ENCODE measurements at regions not wholly inside any gene's neighbourhood (a gene's known extent, or its start where the extent isn't known, plus 50 kb on each side); places are given as distances from the start of the nearest gene placed in this dataset.

DNA sequence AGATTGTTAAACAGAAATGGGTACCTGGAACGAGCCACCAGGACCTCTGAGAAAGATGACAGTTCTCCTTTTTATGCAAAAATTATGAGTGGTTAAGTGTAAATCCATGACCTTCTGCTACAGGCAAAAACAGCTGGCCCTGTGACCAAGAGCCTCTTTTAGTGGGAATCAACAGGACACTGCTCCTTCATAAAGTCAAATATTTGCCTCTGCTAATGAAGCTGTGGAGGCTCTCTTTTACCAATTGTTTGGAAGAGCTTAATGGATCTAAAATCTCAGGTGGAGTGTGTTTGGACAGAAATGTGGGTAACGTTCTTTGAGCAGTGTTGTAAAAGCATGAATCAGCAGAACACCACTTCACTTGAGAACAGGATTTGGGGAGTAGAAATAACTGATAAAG is 117.5 kb upstream of the PCSK2 start:
- no peak for DNase-seq (ENCODE audit: low read depth)

DNA sequence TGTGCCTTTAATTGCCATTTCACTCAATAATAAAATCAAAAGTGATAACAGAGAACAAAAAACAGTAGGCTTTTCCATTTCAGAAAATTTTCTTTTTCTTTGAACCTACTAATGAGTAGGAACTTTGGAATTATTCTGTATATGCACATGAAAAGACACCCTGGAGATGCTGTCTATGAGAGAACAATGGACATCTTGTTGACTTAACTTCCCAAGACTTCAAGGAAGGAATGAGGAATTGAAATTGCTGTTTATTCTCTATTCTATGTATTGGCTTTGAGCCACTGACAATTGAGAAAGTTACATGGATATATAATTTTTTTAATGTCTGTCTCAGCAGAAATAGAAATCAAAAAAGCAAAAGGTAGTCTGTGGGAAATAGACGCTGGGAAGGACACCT is 98.6 kb upstream of the PCSK2 start:
- no peak for DNase-seq (ENCODE audit: low read depth)

DNA sequence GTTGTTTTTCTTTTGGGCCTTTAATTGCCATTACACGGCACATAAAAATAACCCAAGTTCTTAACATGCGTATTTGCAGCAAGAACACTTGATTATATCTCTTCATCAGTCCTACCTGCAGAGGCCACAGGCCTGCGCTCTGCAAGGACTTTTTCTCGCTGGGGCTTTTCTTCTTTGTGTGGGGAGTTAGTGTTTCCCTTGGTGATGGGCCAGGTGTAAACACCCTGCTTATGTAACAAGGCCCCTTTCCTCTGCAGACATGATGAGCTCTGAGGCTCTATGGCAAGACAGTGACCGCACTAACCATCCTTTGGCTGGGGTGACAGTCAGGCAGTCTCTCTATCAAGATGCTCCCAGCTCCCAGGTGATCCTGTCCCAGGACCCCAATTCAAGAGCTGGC is 97.8 kb upstream of the PCSK2 start:
- DNase-seq (ENCODE audit: low read depth) = no peak

DNA sequence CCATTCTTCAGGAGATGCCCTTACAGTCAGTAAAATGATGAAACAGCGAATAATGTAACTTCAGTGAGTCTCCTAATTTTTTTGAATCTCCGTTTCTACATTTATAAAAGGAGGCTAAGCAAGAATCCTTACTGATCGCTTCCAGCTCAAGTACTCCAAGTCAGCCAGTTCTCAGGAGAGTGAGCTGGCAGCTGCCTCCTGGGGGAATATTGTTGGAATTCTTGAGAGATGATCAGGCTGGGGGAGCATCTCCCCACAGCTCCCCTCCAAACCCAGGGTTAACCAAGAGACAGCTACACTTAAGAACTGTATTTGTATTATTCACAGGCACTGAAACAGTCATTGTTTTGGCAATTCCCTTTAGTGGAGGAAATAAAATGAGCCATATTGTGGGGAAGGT is 89.1 kb upstream of the PCSK2 start:
- DNase-seq (ENCODE audit: low read depth) = no peak

DNA sequence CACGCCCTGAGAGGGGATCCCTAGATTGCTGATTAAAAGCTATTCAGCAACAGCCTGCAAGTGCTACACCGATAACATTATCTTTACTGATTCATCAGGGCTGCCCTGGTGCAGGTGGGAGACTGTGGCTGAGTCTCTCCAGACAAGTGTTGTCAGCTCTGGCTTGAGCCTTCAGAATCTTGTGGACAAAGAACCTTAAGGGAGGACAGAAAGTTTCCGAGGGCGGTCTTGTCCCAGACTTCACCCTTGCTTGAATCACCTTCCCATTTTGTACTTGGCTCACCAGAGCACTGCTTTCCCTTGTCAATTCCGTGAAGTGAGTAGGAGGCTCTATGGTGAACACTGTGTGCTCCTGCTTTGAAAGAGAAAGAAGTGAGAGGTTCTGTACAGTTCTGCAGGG is 88.6 kb upstream of the PCSK2 start:
- no peak for DNase-seq (ENCODE audit: low read depth)

DNA sequence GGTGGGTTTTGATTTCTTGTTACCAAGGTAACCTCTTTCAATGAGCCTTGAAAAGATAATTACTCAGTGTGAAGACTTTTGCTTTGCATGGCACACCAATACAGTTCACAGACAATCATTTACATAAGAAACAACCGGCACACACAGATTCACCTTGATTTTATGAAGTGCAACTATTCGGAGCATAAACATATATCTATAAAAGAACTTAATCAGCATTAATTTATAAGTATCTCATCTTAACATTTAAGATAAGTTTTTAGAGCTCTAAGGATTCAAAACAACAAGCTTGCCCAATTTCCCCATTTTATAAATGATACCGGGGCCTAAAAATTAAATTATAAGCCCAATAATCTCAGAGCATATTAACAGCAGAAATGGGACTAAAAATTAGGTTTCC is 85.9 kb upstream of the PCSK2 start:
- DNase-seq (ENCODE audit: low read depth) = no peak

DNA sequence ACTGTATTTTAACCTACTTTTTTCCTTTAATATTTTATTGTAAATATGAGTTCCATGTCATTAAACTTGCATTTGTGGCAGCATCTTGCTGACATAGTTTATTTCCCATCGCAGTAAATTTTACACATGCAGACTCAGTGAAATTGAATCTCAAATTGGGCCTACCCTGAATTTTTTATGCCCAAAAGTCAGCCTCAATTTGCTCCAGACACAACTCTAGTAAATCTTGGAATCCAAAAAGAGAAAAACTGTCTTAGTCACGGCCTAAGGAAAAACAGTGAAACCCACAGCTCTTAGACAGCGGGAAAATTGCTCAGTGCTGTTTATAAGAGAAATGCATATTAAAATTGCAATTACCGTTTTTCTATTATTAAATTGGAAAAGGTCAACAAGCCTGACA is 85.3 kb upstream of the PCSK2 start:
- no peak for DNase-seq (ENCODE audit: low read depth)

DNA sequence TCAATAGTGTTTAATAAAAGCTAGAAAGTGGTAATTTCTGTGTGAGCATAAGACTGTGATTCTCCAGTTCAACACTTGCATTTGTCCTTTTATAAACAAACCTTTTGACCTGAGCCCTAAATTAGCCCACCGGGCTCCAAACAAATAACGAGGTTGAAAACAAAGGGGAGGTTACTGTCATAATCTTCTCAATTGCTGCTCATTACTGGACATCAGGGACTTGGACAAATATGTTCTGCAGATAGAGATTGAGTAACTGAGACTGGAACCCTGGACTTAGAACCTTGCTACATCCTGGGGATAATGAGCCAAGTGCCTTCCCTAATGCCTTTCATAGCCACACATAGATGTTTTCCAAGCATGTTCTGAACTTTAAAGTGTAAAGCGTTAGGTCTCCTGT is 84.2 kb upstream of the PCSK2 start:
- DNase-seq (ENCODE audit: low read depth) = no peak

DNA sequence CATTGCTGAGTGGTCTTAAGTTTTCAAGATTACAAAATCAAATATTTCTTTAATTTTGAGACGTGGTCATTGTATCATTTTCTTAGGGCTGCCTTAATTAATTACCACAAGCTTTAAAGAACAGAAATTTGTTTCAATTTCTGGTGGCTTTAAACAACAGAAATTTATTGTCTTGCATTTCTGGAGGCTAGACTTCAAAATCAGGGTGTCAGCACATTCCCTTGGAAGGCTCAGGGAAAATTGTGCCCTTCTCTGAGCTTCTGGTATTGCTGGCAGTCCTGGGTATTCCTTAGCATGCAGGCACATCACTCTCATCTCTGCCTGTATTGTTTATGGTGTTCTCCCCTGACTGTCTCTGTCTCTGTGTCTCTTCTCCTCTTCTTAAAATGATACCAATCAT is 76.0 kb upstream of the PCSK2 start:
- DNase-seq (ENCODE audit: low read depth) = no peak

DNA sequence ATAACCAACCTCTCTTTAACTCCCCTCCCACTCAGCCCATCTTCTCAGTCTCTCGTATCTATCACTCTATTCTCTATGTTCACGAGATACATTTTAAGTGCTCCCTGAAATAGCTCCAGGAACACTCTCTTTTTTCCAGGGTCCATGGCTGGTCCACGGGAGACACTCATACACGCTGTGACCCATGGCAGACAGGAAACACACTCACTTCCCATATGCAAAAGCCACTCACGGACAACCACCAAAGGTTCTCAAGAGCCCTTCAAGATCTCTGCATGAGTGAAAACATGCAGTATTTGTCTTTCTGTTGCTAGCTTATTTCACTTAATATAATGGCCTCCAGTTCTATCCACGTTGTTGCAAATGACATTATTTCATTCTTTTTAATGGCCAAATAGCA is 71.4 kb upstream of the PCSK2 start:
- DNase-seq (ENCODE audit: low read depth) = no peak

DNA sequence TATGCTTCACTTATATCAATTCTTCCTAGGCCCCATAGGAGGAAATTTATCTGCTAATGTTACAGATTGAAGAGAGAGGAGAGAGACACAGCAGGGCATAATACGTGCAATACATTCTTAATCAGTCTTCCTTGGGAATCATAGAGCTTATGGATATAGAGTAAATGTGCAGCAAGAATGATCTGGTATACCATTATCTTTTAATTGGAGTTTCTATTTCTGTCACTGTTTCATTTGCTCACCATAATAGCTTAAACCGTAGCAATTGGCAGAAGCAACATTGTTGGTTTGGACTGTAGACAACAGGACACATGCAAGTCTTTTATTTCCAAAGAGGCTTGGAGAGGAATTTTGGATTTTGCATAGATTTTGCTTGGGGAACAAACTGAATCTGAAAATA is 68.1 kb upstream of the PCSK2 start:
- no peak for DNase-seq (ENCODE audit: low read depth)

DNA sequence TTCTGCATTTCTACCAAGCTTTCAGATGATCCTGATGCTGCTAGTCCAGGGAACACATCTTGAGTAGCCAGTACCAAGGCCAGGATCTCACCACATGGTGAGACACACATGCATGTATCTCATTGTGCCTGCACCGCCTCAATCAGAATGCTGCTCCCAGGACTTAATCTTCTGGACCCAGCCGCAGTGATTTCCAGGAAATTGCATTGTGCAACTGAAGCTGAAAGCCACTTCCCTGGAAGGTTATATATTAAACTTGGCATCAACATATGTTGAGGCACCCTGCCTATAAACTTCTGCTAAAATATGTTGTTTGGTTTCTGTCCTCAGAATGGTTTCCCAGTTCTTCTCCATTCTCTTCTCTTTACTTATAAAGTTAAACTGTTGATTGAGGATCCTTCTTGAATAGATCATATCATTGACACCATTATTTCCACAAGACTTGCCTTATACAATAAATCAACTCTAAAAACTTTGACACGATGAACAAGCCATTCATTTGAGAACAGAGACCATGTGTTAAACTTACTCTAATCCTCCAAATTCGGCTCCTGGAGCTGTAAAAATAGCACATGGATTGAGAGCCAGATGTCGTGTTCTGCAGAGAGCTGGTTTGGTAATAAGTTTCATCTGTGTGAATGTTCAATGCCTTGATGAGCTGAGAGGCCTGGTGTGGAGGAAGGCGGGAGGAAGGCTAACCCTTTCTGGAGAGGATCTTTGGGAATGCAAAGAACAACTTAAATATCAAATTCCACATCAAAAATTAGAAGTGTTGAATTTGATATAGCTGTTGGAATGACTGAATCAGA is 65.0 kb upstream of the PCSK2 start:
- no peak for DNase-seq (ENCODE audit: low read depth)

DNA sequence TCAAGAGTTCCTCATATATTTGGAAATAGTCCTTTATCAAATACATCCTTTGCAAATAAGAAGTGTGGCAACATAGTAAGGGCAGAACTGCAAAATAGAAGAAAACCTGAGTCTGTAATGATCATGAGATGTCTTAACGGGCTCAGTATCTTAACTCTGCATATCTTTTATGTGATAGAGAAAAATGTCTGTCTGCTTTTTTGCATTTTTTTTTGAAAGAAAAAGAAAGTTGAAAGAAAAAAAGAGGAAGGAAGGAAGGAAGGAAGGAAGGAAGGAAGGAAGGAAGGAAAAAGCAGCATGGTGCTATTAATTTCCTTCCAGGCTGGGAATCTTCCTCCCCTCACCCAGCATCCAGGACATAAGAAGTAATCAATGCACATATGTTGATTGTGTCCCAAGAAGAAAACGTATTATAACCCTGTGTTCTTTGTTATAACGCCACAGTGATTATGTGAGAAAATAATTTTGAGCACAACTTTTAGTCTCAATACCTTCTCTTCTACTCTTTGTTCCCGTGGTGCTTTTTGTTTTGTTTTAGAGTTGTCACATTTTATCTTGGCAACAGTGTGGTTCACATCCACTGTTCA is 58.7 kb upstream of the PCSK2 start:
- DNase-seq (ENCODE audit: low read depth) = no peak

DNA sequence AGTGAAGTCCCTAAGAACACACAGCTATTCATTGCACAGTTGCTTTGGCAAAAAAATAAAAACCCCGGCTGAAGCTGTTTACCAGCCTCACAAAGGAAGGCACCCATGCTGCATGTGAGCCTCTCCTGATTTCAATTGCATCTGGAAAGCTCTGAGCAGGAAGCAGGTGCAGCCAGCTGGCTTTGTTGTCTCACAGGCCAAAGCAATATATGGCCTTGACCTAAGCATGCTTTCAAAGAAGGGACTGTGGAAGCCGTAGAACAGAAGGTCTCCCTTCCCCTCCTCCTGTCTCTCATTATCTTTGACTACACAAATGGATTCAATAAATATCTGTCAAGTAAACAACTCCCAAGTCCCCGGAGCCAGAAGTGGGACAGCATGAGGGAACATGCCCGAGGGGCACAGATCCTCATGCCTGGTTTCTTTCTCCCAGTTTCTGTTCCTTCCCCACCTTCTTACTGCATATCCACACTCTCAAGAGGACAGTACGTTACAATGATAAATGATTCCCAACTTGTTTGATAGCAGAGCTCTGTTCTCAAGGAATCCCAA is 57.2 kb upstream of the PCSK2 start:
- no peak for DNase-seq (ENCODE audit: low read depth)

DNA sequence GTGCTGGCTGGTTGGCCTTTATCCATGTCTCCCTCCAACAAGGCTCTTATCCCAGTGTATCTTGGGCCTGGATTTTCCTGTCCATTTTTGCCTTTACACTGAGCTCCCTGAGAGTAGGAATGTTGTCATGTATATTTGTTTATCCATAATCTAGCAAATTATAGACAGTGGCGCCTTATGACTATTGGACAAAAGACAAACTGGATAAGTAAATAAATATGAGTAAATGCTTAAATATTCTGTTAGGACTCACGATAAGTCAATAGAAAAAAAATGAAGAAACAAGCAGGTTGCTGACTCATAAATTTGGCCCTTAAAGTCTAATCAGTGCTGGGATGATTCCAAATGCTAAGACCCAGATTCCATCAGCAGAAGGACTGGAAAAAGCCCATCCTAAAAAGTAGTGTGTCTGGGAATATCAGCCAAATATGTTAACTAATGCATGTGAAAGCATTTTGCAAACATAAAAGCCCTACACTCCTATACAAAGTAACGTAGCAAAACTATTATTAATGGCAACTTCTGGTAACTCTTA is 55.0 kb upstream of the PCSK2 start:
- no peak for DNase-seq (ENCODE audit: low read depth)

DNA sequence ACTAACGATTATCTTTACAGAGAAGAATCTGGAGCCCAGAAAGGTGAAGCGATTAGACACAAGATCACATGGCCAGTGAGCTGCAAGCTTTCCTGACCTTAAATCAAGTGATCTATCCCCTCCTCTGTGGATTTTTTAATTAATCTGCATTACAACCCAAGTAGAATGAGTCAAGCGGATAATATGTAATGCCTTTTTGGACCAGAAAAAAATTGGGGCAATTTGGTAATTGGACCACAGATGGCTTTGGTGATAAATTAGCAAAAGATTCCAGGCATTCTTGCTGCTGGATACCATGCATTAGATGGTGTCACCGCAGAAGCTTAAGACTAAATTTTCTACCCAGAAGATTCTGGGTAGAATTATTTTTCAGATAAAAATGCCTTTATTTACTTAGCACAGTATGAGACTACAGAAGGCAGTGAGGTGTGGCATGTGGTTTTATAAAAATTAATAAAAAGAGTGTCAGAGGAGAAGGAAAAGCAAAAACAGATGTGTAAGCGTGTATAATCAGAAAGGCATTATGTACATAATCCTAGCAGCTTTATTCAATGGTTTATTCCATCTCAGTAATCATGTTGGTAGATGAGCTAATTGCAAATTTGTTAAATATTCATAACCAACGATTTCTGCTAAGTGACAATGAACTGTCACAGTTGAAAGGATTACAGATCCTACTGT is 53.9 kb upstream of the PCSK2 start:
- DNase-seq (ENCODE audit: low read depth) = no peak
